ENCODE measurements at regions not wholly inside any gene's neighbourhood (a gene's known extent, or its start where the extent isn't known, plus 50 kb on each side); places are given as distances from the start of the nearest gene placed in this dataset.

DNA sequence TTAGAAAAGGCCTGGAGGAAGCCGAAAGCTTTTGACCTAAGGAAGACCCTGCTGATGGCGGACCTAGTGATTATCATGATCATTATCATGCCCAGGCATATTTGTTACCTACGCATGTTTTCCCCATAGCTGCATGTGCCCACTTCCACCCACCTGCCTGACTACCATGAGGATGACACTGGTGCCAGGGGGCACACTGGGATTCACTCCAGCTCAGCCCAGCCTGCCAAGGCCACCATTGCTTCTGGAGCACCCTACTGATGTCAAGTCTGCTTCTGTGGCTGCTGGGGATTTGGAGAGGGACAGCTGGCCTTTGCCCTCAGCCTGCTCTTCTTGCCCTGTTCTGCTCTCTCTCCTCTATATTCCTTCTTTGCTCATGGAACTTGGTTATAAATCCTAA is 124.7 kb upstream of the NALF2 start:
- no peak overlapping the region for H3K4me3 ChIP-seq (ENCODE audit: low read depth, low read length)
- no peaks in the 10 kb centered on the region for H3K27me3 ChIP-seq (ENCODE audit: control insufficient read depth, insufficient read depth, low read length)
- POLR2A ChIA-PET, result no interaction called here
- no peaks in the 10 kb centered on the region for H3K36me3 ChIP-seq (ENCODE audit: control insufficient read depth, insufficient read depth, low read length)
- TF ChIP-seq, protein P1, sequence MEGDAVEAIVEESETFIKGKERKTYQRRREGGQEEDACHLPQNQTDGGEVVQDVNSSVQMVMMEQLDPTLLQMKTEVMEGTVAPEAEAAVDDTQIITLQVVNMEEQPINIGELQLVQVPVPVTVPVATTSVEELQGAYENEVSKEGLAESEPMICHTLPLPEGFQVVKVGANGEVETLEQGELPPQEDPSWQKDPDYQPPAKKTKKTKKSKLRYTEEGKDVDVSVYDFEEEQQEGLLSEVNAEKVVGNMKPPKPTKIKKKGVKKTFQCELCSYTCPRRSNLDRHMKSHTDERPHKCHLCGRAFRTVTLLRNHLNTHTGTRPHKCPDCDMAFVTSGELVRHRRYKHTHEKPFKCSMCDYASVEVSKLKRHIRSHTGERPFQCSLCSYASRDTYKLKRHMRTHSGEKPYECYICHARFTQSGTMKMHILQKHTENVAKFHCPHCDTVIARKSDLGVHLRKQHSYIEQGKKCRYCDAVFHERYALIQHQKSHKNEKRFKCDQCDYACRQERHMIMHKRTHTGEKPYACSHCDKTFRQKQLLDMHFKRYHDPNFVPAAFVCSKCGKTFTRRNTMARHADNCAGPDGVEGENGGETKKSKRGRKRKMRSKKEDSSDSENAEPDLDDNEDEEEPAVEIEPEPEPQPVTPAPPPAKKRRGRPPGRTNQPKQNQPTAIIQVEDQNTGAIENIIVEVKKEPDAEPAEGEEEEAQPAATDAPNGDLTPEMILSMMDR (IDR thresholded peaks at IDR 0.05; ENCODE audit: insufficient read depth, low read depth, low read length), result no peak
- CTCF ChIA-PET, result interaction anchor here (1.0 kb wide), 1 partner anchor 8 kb away, joined by 3 read pairs; no protein-coding TSS in a partner anchor
- DNase-seq (ENCODE audit: low read depth), result no peak

DNA sequence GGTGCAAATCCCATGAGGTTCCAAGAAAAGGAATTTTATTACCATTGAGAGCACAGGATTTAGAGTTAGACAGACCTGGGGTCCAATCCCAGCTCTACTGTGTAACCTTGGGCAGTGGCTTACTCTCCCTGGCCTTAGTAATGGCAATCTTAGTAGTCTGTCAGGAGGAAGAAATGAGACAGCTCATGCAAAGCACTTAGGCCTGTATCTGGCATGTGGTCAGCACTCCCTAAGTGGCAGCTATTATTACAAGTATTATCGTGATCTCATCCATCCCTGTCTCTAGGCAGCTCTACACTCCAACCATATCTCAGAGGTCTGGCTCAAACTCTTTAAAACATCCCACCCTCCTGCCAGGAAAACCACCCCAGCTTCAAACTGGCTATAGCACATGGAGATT is 129.6 kb upstream of the NALF2 start:
- Histone ChIP-seq H3K27me3 (ENCODE audit: control insufficient read depth, insufficient read depth, low read length) (no peaks in the 10 kb centered on the region), H3K36me3 (ENCODE audit: control insufficient read depth, insufficient read depth, low read length) (no peaks in the 10 kb centered on the region), H3K4me3 (ENCODE audit: low read depth, low read length) (no peak overlapping the region)
- TF ChIP-seq, protein P1 (IDR thresholded peaks at IDR 0.05; ENCODE audit: insufficient read depth, low read depth, low read length), result no peak
- CTCF ChIA-PET, result interaction anchor here (4.4 kb wide), 1 partner anchor 12 kb away, joined by 16 read pairs; no protein-coding TSS in a partner anchor
- DNase-seq (ENCODE audit: low read depth), result no peak
- POLR2A ChIA-PET, result no interaction called here

DNA sequence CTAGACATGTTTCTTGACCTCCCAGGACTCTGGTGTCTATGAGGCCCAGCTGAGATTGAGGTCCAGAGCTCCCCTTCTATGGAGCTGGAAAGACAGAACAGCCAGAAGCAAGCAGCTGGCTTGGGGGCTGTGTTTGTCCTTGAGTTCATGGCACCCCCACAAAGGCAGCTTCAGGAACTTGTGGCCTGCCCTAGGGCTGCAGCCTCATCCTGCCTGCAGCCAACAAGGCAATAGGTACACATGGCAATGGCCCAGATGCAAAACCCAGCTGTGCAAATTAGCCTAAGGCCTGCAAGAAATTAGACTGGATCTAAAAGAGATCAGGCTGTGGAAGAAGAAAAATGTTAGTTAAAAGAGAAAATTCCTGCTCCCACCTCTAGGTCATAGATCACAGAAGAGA is 131.7 kb upstream of the NALF2 start:
- Histone ChIP-seq H3K36me3 (ENCODE audit: control insufficient read depth, insufficient read depth, low read length) (no peaks in the 10 kb centered on the region), H3K27me3 (ENCODE audit: control insufficient read depth, insufficient read depth, low read length) (no peaks in the 10 kb centered on the region), H3K4me3 (ENCODE audit: low read depth, low read length) (no peak overlapping the region)
- no peak for DNase-seq (ENCODE audit: low read depth)
- ChIA-PET CTCF (interaction anchor here (4.4 kb wide), 1 partner anchor 14 kb away, joined by 16 read pairs; no protein-coding TSS in a partner anchor), POLR2A (no interaction called here)
- TF ChIP-seq, protein P1 (IDR thresholded peaks at IDR 0.05; ENCODE audit: insufficient read depth, low read depth, low read length), result no peak

DNA sequence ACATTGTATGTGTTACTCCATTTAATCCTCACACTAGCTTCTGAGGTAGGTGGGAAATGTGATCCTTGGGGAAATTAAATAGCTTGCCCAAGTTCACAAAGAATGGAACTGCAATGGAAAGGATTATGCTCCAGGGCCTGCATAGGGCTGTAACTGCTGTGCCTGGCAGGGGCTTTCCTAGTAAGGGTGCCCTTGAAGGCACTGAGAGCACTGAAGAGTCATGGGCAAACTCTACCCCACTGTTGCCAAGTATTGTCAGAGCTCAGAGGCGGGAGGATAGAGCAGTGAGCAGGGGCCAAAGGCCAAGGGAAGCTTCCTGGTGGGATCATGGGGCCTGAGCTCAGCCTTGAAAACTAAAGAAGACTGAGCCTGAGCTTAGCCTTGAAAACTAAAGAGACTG is 133.0 kb upstream of the NALF2 start:
- ChIA-PET POLR2A (no interaction called here), CTCF (interaction anchor here (1.3 kb wide), 1 partner anchor 17 kb away, joined by 6 read pairs; no protein-coding TSS in a partner anchor)
- Histone ChIP-seq H3K27me3 (ENCODE audit: control insufficient read depth, insufficient read depth, low read length) (no peaks in the 10 kb centered on the region), H3K36me3 (ENCODE audit: control insufficient read depth, insufficient read depth, low read length) (no peaks in the 10 kb centered on the region), H3K4me3 (ENCODE audit: low read depth, low read length) (no peak overlapping the region)
- DNase-seq (ENCODE audit: low read depth), result no peak
- TF ChIP-seq, protein P1 (IDR thresholded peaks at IDR 0.05; ENCODE audit: insufficient read depth, low read depth, low read length), result no peak

DNA sequence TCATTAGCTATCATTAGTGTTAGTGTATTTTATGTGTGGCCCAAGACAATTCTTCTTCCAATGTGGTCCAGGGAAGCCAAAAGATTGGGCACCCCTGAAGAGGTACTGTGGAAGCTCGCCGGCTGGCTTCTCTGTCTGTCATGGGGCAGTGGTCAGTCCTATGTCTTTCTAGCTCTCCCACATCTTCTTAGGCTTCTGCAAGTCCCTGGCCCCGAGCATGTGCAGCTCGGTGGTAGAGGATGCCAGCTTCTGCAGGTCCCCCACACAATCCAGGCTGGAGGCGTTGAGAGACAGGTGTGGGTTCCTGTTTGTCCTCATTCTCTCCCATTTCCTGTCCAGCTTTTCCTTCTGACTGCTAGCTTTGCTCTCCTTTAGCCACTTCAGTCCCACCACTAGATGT is 134.1 kb upstream of the NALF2 start:
- Histone ChIP-seq H3K4me3 (ENCODE audit: low read depth, low read length) (no peak overlapping the region), H3K36me3 (ENCODE audit: control insufficient read depth, insufficient read depth, low read length) (no peaks in the 10 kb centered on the region), H3K27me3 (ENCODE audit: control insufficient read depth, insufficient read depth, low read length) (no peaks in the 10 kb centered on the region)
- POLR2A ChIA-PET, result no interaction called here
- TF ChIP-seq, protein P1 (IDR thresholded peaks at IDR 0.05; ENCODE audit: insufficient read depth, low read depth, low read length), result no peak
- CTCF ChIA-PET, result no interaction called here
- DNase-seq (ENCODE audit: low read depth), result no peak

All from BJ (cell line).